Activated T-cell treated with anti-CD3 and anti-CD28 coated beads, Interleukin-2, amount 50 U/mL, for 48 hours (primary cell): ENCODE measurements at regions not wholly inside any gene's neighbourhood (a gene's known extent, or its start where the extent isn't known, plus 50 kb on each side); places are given as distances from the start of the nearest gene placed in this dataset.

Experiments
- DNase-seq, 2 experiments: peaks; one replicate each; pipeline ENCODE4 v3.0.0-alpha.2; 2020

- DNase-seq: no peak
Measured at GRCh38 chr12:77392467-77393088, 327.2 kb upstream of the E2F7 start.

- DNase-seq: no peak
Measured at GRCh38 chr12:77388445-77389265, 323.3 kb upstream of the E2F7 start.

- DNase-seq: no peak
Measured at GRCh38 chr12:77387671-77388070, 322.3 kb upstream of the E2F7 start.

GRCh38 chr12:77387214-77387613 lies 321.8 kb upstream of the E2F7 start:
- no peak for DNase-seq

- DNase-seq: no peak
Measured at GRCh38 chr12:77384941-77385340, 319.6 kb upstream of the E2F7 start.

GRCh38 chr12:77382096-77382742 lies 316.9 kb upstream of the E2F7 start:
- DNase-seq: no peak

- DNase-seq: no peak
Measured at GRCh38 chr12:77377622-77378021, 312.3 kb upstream of the E2F7 start.

GRCh38 chr12:77377116-77377515 lies 311.7 kb upstream of the E2F7 start:
- no peak for DNase-seq

- DNase-seq: no peak
Measured at GRCh38 chr12:77374673-77375072, 309.3 kb upstream of the E2F7 start.

GRCh38 chr12:77372494-77372893 lies 307.1 kb upstream of the E2F7 start:
- no peak for DNase-seq

GRCh38 chr12:77372026-77372425 lies 306.7 kb upstream of the E2F7 start:
- DNase-seq: no peak

- no peak for DNase-seq
Measured at GRCh38 chr12:77368379-77368778, 303.0 kb upstream of the E2F7 start.

- DNase-seq: no peak
Measured at GRCh38 chr12:77366616-77367015, 301.2 kb upstream of the E2F7 start.

GRCh38 chr12:77364400-77364799 lies 299.0 kb upstream of the E2F7 start:
- no peak for DNase-seq

GRCh38 chr12:77362509-77363210 lies 297.3 kb upstream of the E2F7 start:
- DNase-seq: no peak

- no peak for DNase-seq
Measured at GRCh38 chr12:77357655-77358054, 292.3 kb upstream of the E2F7 start.

- no peak for DNase-seq
Measured at GRCh38 chr12:77354766-77355362, 289.5 kb upstream of the E2F7 start.

GRCh38 chr12:77352946-77353345 lies 287.6 kb upstream of the E2F7 start:
- DNase-seq: no peak

- no peak for DNase-seq
Measured at GRCh38 chr12:77351860-77352259, 286.5 kb upstream of the E2F7 start.

- DNase-seq: no peak
Measured at GRCh38 chr12:77349689-77350370, 284.5 kb upstream of the E2F7 start.

- DNase-seq: no peak
Measured at GRCh38 chr12:77347017-77347416, 281.6 kb upstream of the E2F7 start.

GRCh38 chr12:77345336-77345735 lies 280.0 kb upstream of the E2F7 start:
- no peak for DNase-seq
